Erythroblast (primary cell): ENCODE measurements at regions not wholly inside any gene's neighbourhood (a gene's known extent, or its start where the extent isn't known, plus 50 kb on each side); places are given as distances from the start of the nearest gene placed in this dataset.
"Not testable (repeated sequence)": the region's sequence is repeated elsewhere in the genome, so short reads cannot be mapped to it uniquely, and the experiment has no call there.

ENCODE experiments used
- DNase-seq, 2 experiments: peaks; one replicate each; lab custom pipeline; 2025; lab: John Stamatoyannopoulos, UW
- GATA1 ChIP-seq: IDR thresholded peaks from 2 replicates; pipeline ENCODE4 v1.6.1; 2011; ENCODE audit warnings: low read depth, mild to moderate bottlenecking, control low read depth, low read length, moderate library complexity
- POLR2A ChIP-seq: IDR thresholded peaks from 2 replicates; pipeline ENCODE4 v1.6.1; 2011; ENCODE audit warnings: mild to moderate bottlenecking, low read length

GRCh38 chr2:147008481-147008880 lies 836.3 kb upstream of the ACVR2A start:
- no peak for TF ChIP-seq POLR2A
- TF ChIP-seq GATA1, result no peak
- no peak for DNase-seq

DNA sequence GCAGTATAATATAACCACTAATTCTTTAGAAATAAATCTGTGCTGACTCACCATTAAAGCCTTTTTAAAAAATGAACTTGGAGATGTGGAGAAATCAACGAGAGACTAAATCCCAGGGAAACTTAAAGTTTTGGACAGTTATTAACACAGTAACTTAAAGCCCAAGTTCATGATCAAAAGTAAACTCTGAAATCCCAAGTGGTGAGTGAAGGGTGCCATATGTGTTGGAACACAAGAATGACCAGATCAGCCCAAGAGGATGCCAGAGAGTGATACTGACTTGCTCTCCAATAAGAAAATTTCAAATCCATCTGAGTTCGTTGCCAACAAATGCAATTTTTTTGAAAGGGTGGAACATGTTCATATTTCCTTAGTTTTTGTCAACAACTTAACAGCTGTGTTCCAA lies 838.1 kb upstream of the ACVR2A start:
- DNase-seq, result no peak
- TF ChIP-seq GATA1, result no peak
- no peak for TF ChIP-seq POLR2A

GRCh38 chr2:147003081-147003480 lies 841.7 kb upstream of the ACVR2A start:
- TF ChIP-seq POLR2A, result no peak
- TF ChIP-seq GATA1, result no peak
- no peak for DNase-seq

DNA sequence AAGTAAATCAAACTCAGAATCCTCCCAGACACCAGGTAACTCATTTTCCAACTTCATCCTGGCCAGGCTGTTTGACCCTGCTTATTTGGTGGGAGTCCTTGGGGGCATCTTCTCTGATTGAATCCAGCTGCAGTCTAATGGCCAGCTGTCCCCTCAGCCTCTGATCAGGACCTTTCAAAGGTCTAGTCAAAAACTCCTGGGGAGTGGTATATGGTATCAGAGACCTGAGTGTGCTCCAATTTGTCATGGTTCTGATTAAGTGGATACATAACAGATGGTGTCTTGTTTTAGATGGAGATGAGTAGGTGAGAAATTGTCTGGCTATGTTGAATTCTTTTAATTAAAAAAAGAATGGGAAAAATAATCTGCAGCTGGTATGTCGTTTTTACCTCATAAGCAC lies 842.6 kb upstream of the ACVR2A start:
- DNase-seq, result no peak
- TF ChIP-seq POLR2A, result no peak
- no peak for TF ChIP-seq GATA1

- TF ChIP-seq GATA1, result no peak
- no peak for TF ChIP-seq POLR2A
- DNase-seq, result no peak
These were observed 843.8 kb upstream of the ACVR2A start for GRCh38 chr2:147001061-147001460.

DNA sequence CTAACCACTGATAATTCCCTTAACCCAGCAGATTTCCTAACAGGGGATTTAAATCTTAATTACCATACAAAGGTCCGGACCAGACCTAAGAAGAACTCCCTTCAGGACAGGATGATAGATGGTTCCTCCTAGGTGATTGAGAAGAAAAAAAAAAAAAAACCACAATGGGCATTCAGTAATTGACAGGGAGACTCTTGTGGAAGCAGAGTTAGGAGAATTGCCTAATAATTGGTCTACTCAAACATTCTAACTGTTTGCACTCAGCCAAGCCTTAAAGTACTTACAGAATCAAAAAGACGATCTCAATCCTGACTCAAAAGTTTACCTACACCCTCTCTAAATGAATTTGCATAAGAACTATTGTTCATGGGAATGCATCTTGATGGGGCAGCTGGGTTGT lies 844.7 kb upstream of the ACVR2A start:
- not testable (repeated sequence) for DNase-seq

- DNase-seq, result no peak
- TF ChIP-seq GATA1 (no peak), POLR2A (no peak)
These were observed 846.9 kb upstream of the ACVR2A start for GRCh38 chr2:146997945-146998344.

DNA sequence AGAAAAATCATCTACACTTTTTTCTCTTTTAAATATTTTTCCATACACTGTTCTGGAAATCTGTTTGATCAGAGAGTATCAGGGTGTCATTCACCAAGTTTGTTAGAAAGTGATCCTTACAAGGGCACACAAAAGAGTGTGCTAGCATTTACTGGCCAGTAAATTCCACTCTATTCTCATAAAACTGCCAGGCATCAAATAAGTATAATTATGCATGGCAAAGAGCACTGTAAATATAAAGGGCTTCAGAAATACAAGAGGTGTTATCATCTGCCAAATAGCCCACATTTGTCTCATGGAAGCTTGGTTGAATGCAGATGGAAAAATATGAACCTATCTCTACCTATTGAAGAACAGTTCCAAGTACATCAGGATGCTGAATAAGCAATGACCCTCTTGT lies 847.3 kb upstream of the ACVR2A start:
- no peak for DNase-seq
- TF ChIP-seq POLR2A (no peak), GATA1 (no peak)

GRCh38 chr2:146994246-146994645 lies 850.6 kb upstream of the ACVR2A start:
- TF ChIP-seq GATA1 (no peak), POLR2A (no peak)
- DNase-seq, result no peak

GRCh38 chr2:146992466-146992865 lies 852.4 kb upstream of the ACVR2A start:
- DNase-seq, result no peak
- TF ChIP-seq GATA1 (no peak), POLR2A (no peak)

- no peak for TF ChIP-seq GATA1
- no peak for TF ChIP-seq POLR2A
- no peak for DNase-seq
These were observed 852.8 kb upstream of the ACVR2A start for GRCh38 chr2:146992057-146992456.

GRCh38 chr2:146990311-146991054 lies 854.3 kb upstream of the ACVR2A start:
- DNase-seq, result no peak
- TF ChIP-seq GATA1, result no peak
- TF ChIP-seq POLR2A, result no peak

GRCh38 chr2:146989741-146990140 lies 855.1 kb upstream of the ACVR2A start:
- TF ChIP-seq POLR2A, result no peak
- TF ChIP-seq GATA1, result no peak
- DNase-seq, result no peak

DNA sequence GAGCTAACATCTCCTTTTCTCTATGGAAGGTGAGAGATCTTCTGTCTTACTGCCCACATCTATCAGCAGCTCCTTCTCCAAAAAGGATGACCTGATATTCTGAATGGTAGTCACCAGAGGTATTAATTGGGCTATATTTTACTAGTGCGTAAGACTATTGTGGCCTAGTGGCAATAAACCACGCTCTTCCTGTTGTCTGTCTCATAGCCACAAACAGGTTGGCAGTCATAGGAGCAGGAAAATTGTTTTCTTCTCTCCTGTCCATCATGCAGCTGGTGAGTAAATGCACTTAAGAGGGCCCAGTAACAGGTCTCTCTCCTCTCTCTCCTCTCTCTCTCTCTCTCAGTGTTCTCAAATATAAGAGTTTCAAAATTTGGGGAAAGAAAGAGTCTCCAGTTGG lies 856.8 kb upstream of the ACVR2A start:
- no peak for DNase-seq
- no peak for TF ChIP-seq GATA1
- no peak for TF ChIP-seq POLR2A

GRCh38 chr2:146986161-146986560 lies 858.7 kb upstream of the ACVR2A start:
- TF ChIP-seq POLR2A (no peak), GATA1 (no peak)
- DNase-seq, result no peak
